Suprapubic skin (tissue), 4 donors: ENCODE measurements at regions not wholly inside any gene's neighbourhood (a gene's known extent, or its start where the extent isn't known, plus 50 kb on each side); places are given as distances from the start of the nearest gene placed in this dataset.

Experiments
- CTCF ChIP-seq, 2 donors: fragments of 200-600 bp in 1 of 2; fragments of 450-650 bp in 1 of 2; sonication (generic) in 1 of 2; IDR thresholded peaks; one replicate each; pipeline ENCODE4 v1.5.1; 2016 to 2019; ENCODE audit warnings: antibody characterized with exemption in 2 of 2, mild to moderate bottlenecking in 1 of 2, moderate library complexity in 1 of 2
- EP300 ChIP-seq: sonication (generic); formaldehyde crosslinking; IDR thresholded peaks from one replicate; pipeline ENCODE4 v1.6.1; 2017; ENCODE audit warnings: antibody characterized with exemption
- POLR2A ChIP-seq, 2 donors: fragments of 450-650 bp; IDR thresholded peaks; one replicate each; pipeline ENCODE4 v1.6.1; 2017; ENCODE audit warnings: antibody characterized with exemption in 2 of 2, mild to moderate bottlenecking in 2 of 2, moderate library complexity in 2 of 2
- POLR2AphosphoS5 ChIP-seq, 3 donors: sonication (generic); formaldehyde crosslinking; IDR thresholded peaks; one replicate each; pipeline ENCODE4 v1.6.1; 2017; ENCODE audit warnings: antibody characterized with exemption in 3 of 3

GRCh38 chr12:75945581-75945980, 86.0 kb downstream of the PHLDA1 start:
- TF ChIP-seq CTCF (IDR thresholded peaks at IDR 0.05) = no peak
- TF ChIP-seq POLR2A (IDR thresholded peaks at IDR 0.05) = no peak
- no peak for TF ChIP-seq EP300
- TF ChIP-seq POLR2AphosphoS5 (IDR thresholded peaks at IDR 0.05) = no peak
